ENCODE measurements at regions not wholly inside any gene's neighbourhood (a gene's known extent, or its start where the extent isn't known, plus 50 kb on each side); places are given as distances from the start of the nearest gene placed in this dataset.

- intact Hi-C loops (cut with micrococcal nuclease; ENCODE audit: unreplicated experiment), result no loop called here
These were observed 196.0 kb upstream of the VRK2 start for GRCh38 chr2:57850415-57851130.

DNA sequence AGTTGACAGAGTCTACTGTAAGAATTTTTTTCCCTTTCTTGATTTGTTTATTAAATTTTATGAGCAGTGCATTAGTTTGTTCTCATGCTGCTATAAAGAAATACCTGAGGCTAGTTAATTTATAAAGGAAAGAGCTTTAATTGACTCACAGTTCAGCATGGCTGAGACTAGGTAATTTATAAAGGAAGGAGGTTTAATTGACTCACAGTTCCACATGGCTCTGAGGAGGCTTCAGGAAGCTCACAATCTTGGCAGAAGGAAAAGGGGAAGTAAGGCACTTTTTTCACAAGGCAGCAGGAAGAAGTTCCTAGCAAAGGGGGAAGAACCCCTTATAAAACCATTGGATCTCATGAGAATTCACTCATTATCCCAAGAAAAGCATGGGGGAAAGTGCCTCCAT, 191.4 kb upstream of the VRK2 start:
- intact Hi-C loops (cut with micrococcal nuclease; ENCODE audit: unreplicated experiment) (no loop called here), in situ Hi-C loops (cut with HindIII; ENCODE audit: low pct_unique_long_range_greater_than_20kb, low sequenced_read_pairs) (no loop called here)
- no peaks in the 10 kb centered on the region for H3K9me3 ChIP-seq (ENCODE audit: control insufficient read depth, insufficient read depth, low read depth, low read length)
- ChIA-PET CTCF (no interaction called here), POLR2A (no interaction called here)
- no peaks in the 10 kb centered on the region for H3K27me3 ChIP-seq (ENCODE audit: control insufficient read depth, insufficient read depth, low read length)
- H3K36me3 ChIP-seq (ENCODE audit: control insufficient read depth, insufficient read depth, low read length), result no peaks in the 10 kb centered on the region
- DNase-seq (ENCODE audit: low read depth, low spot score), result no peak
- no peaks in the 10 kb centered on the region for H3K4me1 ChIP-seq (ENCODE audit: control insufficient read depth, insufficient read depth, low read length)
- TF ChIP-seq POLR2AphosphoS5 (IDR thresholded peaks at IDR 0.05; ENCODE audit: low read depth, low read length), result no peak
- TF ChIP-seq, protein P1, sequence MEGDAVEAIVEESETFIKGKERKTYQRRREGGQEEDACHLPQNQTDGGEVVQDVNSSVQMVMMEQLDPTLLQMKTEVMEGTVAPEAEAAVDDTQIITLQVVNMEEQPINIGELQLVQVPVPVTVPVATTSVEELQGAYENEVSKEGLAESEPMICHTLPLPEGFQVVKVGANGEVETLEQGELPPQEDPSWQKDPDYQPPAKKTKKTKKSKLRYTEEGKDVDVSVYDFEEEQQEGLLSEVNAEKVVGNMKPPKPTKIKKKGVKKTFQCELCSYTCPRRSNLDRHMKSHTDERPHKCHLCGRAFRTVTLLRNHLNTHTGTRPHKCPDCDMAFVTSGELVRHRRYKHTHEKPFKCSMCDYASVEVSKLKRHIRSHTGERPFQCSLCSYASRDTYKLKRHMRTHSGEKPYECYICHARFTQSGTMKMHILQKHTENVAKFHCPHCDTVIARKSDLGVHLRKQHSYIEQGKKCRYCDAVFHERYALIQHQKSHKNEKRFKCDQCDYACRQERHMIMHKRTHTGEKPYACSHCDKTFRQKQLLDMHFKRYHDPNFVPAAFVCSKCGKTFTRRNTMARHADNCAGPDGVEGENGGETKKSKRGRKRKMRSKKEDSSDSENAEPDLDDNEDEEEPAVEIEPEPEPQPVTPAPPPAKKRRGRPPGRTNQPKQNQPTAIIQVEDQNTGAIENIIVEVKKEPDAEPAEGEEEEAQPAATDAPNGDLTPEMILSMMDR (IDR thresholded peaks at IDR 0.05), result no peak
- TF ChIP-seq SIN3A (IDR thresholded peaks at IDR 0.05; ENCODE audit: borderline replicate concordance, insufficient read depth, low read depth, low read length), result no peak
- TF ChIP-seq REST (IDR thresholded peaks at IDR 0.05; ENCODE audit: insufficient read depth in 1 of 2, low read depth in 2 of 2, low read length in 1 of 2), result no peak
- no peak for TF ChIP-seq TCF7L2 (IDR thresholded peaks at IDR 0.05; ENCODE audit: low read depth, low read length)
- no peak overlapping the region for H3K27ac ChIP-seq (ENCODE audit: low read length)
- ATAC-seq, result no peak
- H3K4me3 ChIP-seq (ENCODE audit: low read depth in 2 of 2, low read length in 2 of 2), result no peak overlapping the region
- BruUV-seq (replicated peaks), result no TSS peak

More at GRCh38 chr2:57850415-57851130, 196.0 kb upstream of the VRK2 start:
- BruUV-seq (replicated peaks), result no TSS peak
- Histone ChIP-seq H3K36me3 (ENCODE audit: control insufficient read depth, insufficient read depth, low read length) (no peaks in the 10 kb centered on the region), H3K27ac (ENCODE audit: low read length) (no peak overlapping the region), H3K4me3 (ENCODE audit: low read depth in 2 of 2, low read length in 2 of 2) (no peak overlapping the region), H3K27me3 (ENCODE audit: control insufficient read depth, insufficient read depth, low read length) (no peaks in the 10 kb centered on the region), H3K4me1 (ENCODE audit: control insufficient read depth, insufficient read depth, low read length) (no peaks in the 10 kb centered on the region), H3K9me3 (ENCODE audit: control insufficient read depth, insufficient read depth, low read depth, low read length) (no peaks in the 10 kb centered on the region)
- ATAC-seq (no peak), DNase-seq (ENCODE audit: low read depth, low spot score) (no peak)
- TF ChIP-seq POLR2AphosphoS5 (IDR thresholded peaks at IDR 0.05; ENCODE audit: low read depth, low read length) (no peak), TCF7L2 (IDR thresholded peaks at IDR 0.05; ENCODE audit: low read depth, low read length) (no peak), REST (IDR thresholded peaks at IDR 0.05; ENCODE audit: insufficient read depth in 1 of 2, low read depth in 2 of 2, low read length in 1 of 2) (no peak), SIN3A (IDR thresholded peaks at IDR 0.05; ENCODE audit: borderline replicate concordance, insufficient read depth, low read depth, low read length) (no peak)
- TF ChIP-seq, protein P1 (IDR thresholded peaks at IDR 0.05), result no peak
- in situ Hi-C loops (cut with HindIII; ENCODE audit: low pct_unique_long_range_greater_than_20kb, low sequenced_read_pairs), result no loop called here
- ChIA-PET CTCF (no interaction called here), POLR2A (no interaction called here)

Measured in Panc1 (cell line).